GM18505 (cell line): ENCODE measurements at regions not wholly inside any gene's neighbourhood (a gene's known extent, or its start where the extent isn't known, plus 50 kb on each side); places are given as distances from the start of the nearest gene placed in this dataset.

Source experiments
- ATAC-seq: cut with Tn5 transposase; IDR thresholded peaks from one replicate; pipeline ENCODE4 v1.9.1; 2021; ENCODE audit not compliant: unreplicated experiment
- POLR2A ChIP-seq: IDR thresholded peaks from 4 replicates; pipeline ENCODE4 v1.6.1; 2011; ENCODE audit warnings: borderline replicate concordance; ENCODE audit not compliant: insufficient read depth, insufficient read length; ENCODE audit errors: extremely low read depth

DNA sequence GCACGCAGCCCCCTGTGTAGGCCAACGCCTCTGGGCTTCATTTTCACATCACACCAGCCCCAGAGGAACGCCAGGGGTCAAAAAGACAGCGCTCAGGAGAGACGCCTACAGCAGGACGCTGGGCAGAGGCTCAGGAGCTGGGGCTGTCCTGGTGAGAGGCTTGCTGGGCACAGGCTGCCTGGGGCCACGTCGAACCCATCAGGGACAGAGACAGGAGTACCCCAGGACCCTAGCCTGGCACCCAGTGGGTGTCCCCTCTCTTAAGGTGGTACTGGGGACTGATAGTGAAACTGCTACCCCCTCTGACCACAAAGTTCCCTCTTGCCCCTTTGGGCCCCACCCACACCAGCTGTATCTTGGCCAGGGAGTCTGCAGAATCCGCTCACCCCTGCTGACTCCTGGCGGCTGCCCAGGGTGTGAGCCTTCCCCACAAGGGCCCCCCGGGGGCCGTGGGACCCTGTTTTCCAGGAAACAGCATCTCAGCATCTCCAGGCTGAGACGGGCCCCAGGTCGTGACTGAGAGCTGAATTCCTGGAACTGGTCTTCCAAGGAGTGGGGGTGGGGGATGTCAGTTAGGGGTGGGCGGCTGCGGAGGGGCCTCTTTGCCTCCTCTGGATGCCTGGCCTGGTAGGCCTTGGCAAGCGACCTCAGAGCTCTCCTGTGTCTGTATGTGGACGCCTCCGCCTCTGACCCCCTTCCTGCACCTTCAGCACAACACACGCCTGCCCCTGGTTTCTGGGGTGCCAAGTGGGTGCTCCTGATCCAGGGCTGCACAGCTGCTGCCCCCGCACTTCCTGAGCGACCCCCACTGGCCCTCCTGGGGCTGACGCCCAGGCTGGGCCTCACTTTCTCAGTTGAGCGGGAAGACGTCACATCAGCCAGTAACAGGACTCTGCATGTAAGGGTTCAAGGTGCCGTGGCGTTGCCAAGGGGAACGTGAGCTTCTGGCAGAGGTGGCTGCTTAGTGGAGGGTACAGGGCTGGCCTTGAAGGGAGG is 321.9 kb upstream of the RTL1 start:
- ATAC-seq: no peak
- TF ChIP-seq POLR2A: no peak

DNA sequence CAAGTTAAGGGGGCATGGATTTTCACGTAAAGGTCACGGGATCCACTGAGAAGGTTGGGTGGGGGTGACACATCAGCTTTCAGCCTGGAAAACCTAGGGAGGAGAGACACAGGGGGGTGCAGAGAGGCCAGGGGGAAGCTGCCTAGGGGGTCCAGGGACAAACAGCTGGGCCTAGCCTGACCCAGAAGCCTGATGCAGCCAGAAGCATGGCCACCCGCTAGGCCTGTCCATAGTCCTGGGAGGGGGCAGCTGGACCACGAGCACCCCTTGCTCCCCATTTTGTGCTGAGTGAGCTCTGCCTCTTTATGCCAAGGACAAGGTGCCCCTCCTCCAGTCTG is 322.7 kb upstream of the RTL1 start:
- no peak for TF ChIP-seq POLR2A
- no peak for ATAC-seq

DNA sequence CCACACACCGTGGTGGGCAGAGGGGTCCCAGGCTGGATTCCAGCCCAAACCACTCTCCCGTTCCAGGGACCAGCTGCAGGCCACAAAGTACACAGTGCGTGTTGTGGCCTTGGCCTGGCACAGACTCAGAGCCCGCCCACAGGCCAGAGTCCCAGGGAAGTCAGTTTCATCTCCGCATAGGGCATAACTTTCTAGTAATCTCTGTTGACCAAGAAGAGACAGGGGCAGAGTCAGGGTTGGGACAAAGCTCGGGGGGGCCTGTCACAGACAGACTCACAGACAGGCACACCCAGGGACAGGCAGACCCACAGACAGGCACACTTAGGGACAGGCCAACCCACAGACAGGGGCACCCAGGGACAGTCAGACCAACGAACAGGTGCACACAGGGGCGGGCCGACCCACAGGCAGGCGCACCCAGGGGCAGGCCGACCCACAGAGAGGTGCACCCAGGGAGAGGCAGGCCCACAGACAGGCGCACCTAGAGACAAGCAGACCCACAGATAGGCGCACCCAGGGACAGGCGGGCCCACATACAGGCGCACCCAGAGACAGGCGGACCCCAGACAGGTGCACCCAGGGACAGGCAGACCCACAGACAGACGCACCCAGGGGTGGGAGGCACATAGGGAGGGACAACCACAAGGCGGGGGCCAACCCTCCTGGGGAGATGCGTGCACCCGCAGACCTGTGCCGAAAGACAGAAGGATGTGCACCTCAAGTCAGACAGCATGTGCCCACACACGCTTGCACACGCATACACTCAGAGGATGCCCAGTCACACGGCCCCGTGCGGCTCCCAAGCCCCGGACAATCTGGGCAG is 323.3 kb upstream of the RTL1 start:
- ATAC-seq: no peak
- no peak for TF ChIP-seq POLR2A

DNA sequence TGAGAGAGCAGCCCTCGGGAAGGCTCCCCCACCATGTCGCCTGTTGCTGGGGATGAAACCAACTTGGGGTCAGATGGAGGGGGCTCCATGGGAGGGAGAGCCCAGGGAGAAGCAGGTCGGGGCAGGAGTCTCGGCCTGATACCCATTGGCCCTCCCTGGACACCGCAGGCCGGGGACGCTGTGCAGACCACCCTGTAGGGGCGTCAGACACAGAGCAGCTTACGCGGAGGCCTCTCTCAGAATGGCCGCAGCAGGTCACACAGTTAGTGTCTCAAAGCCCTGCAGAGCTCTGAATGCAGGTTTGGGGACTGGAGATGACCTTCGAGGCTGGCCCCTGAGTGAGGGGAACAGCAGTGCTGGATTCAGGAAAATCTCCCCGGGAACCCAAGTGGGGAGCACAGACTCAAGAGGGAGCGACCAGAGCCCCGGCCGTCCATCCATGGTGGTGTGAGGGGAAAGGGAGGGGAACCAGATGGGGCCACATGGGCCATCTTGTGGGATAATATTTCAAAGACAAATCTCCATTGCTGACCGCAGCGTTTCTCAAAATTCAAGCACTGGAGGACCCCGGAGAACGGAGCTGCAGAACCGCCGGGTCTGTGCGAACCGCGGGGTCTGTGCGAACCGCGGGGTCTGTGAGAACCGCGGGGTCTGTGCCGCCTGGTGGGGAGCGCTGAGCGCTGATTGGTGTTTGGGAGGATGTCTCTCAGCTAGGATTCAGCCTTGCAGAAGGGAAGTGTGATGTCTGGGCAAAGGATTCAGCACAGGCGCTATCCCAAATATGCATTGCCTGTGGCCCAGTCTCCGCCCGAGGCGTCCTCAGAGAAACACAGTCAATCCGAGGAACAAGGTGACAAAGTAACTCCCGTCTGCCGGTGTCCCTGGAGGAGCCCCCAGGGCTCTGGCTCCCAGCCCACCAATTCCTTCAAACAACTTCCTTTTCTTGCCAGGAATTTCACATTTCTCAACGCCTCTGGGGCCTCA is 324.4 kb upstream of the RTL1 start:
- TF ChIP-seq POLR2A: no peak
- ATAC-seq: no peak

DNA sequence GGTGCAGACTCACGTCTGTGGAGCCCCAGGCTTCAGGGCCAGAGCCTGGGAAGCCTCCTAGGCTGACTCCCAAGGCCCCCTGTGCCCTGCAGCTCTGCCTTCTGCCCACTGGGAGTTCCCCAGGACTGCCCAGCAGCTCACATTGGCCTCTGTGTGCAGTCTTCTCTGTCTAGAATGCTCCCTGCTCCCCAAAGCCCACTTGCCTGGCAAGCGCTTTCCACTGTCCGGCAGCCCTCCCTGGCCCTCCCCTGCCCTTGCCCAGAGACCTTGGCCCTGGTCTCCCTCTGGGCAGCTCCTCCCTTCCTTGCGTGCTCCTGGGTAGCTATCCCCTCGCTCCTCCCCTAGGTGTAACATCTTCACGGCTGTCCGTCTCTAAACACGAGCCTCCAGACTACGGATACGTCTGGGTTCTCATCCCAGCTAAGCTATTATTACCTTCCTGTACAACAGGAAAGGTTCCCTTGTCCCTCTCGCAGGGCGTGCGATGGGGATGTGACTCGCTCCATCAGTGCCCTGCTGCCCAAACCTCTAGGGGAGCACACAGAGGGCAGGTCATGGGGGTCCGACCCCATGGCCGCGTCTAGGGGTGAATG is 325.5 kb upstream of the RTL1 start:
- ATAC-seq: no peak
- no peak for TF ChIP-seq POLR2A

DNA sequence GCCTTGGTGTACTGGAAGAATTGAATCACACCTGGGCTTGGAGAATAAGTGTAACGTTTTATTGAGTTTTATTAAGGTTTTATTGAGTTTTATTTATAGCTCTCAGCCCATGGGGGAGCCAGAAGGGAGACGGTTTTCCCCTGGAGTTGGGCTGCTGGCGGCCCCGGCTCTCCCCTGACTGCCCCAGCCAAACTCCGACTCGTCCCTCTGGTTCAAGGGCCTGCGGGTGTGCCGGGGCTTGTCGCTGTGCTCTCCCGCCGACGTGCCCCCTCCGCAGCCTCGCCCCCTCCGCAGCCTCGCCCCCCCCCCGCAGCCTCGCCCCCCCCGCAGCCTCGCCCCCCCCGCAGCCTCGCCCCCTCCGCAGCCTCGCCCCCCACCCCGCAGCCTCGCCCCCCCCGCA is 326.1 kb upstream of the RTL1 start:
- TF ChIP-seq POLR2A: no peak
- no peak for ATAC-seq

DNA sequence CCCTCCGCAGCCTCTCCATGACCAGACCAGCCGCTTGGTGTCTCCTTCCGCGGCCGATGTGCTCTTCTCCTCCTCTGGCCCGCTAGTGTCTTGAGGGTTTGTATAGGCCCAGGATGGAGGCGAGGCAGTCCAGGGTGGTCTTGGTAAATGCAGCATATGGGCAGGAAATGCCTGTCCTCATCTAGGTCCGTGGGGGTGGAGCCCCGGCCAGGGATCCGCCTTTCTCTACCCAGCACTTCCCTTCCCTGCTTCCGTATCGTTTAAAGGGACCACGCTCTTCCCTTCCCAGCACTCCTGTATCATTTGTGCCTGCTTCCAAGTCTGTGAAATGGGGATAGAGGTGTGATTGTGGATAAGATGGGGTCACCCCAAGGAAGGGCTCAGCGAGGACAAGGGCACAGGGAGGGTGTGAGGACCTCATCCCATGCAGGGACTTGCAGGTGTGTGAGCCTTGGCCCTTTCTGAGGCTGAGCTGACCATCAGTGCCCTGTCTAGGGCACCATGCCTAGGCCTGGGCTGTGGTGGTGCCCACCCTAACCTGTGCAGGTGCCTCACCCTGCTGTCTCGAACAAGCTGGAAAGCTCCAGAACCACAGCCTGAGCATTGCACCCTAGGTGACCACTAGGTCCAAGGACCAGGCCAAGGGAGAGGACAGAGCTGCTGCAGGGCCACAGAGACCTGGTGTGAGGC is 326.8 kb upstream of the RTL1 start:
- no peak for ATAC-seq
- no peak for TF ChIP-seq POLR2A

DNA sequence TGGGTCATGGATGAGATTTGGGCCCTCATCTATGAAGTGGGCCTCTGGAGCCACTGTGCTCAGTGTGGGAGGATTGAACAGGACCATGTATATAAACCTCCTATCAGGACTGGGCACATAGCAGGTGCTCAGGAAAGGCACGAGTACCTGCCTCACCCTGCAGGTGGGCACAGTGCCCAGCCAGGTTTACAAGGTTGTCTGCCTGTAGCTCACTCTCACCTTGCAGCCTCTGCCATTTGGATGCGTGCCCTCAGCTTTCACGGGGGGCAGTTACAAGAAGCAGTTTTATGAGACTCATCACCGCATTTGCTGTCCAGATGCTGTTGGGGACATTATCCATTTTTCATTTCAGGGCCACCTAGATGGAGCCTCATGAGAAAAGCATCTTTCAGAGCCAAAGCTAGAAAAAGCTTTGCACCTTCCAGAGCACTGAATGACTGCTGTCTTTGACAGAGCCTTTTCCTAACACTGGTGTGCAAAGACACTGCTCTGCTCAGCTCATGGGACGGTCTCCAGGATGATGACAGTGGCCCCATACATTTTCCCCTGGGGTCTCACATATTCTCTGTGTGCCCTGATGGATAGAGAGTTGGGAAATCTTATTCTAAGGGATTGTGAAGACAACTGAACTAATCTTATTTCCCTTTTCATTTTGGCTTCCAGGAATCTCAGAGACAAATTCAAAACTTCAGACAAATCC is 327.5 kb upstream of the RTL1 start:
- TF ChIP-seq POLR2A: no peak
- ATAC-seq: no peak

DNA sequence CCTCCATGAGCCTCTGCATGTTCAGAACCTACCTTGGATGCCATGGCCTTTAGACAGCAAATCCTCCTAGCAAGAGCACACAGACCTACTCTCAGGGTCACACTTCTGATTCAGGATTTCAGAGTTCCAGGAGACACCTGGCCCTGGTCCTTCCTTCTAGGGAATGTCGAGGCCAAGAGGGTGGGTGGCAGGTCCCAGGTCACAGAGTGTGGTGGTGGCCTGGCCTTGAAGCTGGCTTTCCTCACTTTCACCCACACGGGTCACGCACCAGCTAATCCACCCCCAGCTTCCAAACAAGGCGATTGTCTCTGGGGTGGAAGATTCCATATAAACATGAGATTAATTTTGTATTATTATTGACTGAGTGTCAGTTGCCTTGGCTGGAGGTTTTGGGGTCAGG is 328.3 kb upstream of the RTL1 start:
- no peak for ATAC-seq
- no peak for TF ChIP-seq POLR2A

DNA sequence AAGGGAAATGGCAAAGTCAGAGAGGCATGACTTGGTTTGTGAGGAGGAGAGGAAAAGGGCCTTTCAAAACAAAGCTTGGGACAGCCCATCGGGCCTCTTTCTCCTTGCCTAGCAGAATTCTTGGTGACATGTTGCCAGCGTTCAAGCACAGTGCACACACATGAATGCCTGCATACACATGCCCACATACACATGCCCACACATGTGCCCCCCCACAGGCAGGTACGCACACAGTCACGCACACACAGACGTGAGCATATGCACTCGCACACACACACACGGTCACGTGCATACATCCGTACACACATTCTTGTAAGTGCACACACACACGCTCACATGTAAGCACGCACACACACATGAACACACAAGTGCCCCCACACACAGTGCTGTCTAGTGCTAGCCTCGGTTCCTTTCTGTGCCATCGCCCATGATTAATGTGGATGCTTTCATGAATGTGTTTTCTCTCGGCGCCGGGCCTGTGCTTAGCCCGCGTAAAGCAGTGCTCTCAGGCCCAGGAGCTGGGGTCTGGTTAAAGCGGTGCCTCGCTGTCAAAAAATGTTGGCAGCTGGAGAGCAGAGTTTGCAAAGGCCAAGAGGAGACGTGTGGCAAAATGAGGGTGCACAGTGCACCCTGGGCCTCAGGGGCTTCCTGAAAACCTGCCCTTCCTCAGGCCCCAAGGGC is 328.8 kb upstream of the DIO3 start:
- no peak for TF ChIP-seq POLR2A
- ATAC-seq: no peak

DNA sequence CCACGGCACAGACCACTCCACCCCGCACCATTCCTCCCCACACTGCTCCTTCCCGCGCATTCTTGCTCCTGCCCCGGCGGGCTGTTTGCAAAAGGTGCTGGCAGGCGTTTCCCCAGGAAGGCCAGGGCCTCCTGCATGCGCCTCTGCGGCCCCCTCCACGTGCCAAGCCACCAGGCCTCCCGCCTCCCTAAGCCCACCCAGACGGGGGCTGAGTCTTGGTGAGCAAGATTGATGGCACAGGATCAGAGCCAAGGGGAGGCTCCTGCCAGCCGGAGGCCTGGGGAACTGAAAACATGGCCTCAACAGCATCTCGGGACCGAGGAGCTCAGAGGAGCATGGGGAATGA is 328.3 kb upstream of the DIO3 start:
- no peak for TF ChIP-seq POLR2A
- no peak for ATAC-seq
